GM19395 (cell line): ENCODE measurements at regions not wholly inside any gene's neighbourhood (a gene's known extent, or its start where the extent isn't known, plus 50 kb on each side); places are given as distances from the start of the nearest gene placed in this dataset.

Source experiments
- ATAC-seq: cut with Tn5 transposase; IDR thresholded peaks from one replicate; pipeline ENCODE4 v1.9.1; 2021; ENCODE audit warnings: mild to moderate bottlenecking, moderate library complexity; ENCODE audit not compliant: unreplicated experiment

DNA sequence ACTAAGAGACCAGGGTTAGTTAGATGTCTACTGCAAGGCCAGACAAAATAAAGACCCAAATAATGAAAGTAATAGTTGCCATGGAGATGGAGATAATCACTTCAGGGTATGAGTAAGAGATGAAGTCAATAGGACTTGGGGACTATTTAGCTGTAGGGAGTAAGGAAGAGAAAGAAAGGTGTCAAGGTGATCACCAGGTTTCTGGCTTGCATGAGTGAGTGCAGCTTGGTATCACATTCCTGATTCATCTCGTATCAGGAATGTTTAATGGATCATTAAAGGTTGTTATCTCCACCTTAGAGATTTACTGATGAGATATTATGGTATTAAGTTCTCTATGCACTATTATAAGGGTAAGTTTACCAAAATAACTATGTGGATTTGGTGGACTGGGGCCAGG is 357.4 kb upstream of the ATP11B start:
- ATAC-seq, result no peak

DNA sequence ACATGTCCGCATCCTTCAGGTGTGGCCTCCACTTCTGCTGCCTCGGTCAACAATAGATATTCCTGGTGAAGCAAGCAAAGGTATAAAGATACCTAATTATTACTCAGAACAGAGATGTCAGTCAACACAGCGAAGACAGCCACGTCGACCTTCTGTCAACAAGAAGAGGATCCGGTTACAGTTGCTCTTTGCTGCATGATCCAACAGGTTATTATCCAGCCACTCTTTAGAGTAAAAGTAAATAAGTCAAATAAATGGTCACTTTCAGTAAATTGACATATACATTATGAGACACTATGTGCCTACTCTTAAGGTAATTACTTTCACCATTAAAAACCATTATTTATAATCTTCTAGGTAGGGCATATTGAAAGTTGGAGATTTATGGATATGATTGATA is 356.8 kb upstream of the ATP11B start:
- ATAC-seq, result no peak

DNA sequence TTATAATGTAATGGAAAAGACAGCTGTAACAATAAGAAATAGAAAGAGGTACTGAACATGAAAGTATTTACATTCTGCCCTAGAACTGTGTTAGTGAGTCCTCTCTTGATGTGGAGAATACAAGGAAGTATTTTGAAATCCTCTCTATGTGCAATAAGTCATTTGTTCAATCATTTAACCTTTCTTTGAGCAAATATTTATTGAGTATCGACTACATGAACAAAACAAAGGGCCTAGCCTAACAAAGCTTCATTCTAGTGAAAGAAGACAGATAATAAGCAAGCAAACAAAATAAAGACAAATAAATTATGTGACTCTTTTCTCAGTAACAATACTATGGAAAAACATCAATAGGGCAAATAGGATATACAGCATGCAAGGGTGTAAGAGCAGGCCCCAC is 354.9 kb upstream of the ATP11B start:
- ATAC-seq, result no peak

DNA sequence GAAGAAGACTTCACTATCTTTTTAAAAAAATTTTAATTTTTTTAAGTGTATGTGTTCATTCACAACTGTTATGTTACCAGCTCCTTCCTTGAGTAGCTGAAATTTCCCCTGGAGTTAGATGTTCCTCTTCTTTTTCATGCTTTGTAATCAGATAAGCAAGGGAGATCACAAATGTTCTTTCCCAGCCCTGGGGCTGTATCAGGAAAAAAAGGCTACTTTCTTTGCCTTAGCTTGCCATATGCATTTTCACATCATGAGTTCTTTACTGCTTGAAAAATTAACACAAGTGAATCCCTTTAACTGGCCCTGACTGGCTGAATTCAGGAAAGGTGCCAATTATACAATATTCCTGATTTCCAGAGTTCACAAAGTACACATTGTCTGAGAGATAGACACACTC is 353.2 kb upstream of the ATP11B start:
- no peak for ATAC-seq

DNA sequence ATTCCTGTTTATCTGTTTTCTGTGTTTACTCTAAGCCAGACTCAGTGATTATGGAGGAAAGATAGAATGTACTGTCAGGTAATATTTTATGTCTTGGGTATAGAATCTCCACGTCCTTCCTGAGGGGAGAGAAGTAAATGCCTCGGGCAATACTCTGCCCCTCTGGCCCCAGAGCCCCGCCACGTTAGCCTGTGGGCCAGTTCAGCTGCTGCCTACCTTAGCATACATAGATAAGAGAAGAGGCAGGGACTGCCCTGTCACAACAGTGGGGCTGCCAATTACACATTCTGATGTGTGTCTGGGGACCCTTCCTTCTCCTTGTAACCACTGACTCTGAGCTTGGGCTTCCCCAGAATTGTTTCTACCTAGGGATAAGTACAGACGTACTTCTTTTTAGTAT is 347.7 kb upstream of the ATP11B start:
- no peak for ATAC-seq

DNA sequence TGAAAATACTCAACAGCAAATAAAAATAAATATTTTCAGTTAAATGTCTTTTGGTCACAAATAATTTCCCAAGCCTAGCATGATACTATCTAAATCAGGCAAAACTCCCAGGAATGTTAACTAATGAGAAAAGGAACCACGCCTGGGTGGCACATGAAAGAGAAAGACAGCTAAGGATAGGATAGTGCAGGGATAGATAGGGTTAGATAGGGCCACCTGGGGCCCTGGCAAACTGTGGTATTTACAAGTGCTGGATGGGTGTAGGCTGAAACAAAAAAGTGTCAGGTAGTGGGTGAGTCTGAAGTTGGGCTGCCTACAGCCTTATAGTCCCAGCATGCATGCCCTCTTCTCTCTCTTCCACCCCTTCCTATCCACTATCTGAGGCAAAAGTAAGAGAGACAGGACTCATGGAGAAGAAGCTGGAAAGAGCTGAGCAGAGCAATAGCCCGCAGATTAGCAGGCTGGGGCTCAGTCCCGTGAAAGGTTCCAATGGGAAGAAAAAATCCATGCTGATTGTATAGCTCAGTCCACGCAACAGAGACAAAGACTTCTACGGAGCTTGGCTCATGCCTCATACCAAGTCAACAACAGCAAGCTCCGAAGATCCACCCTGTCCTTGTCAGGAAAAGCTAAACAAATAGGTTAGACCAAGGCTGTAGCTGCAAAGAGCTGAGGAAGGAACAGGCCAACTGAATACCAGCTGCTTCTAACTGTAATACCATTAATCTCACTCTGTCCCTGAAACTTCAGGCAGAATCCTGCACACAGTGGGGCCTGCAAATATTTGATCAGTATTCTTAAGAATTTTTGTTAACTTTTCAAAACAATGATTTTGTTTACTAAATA is 342.1 kb upstream of the ATP11B start:
- ATAC-seq, result no peak

DNA sequence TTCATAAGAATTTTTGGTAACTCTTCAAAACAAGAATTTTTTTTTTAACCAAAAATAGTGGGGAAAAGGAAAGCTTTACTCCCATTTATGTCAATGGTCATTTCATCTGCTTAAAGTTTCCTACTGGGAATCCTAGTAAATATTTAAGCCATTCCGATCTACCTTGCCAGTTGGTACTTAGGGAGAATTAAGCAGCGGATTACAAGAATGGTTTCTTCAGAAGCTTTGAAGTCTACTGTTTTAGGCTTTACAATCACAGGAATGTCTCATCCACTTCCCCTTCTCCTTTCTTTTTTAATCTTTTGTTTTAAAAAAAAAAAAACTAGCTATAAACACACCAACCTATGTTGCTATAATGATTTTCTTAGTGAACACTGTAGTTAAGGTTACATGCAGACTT is 341.4 kb upstream of the ATP11B start:
- ATAC-seq, result no peak

DNA sequence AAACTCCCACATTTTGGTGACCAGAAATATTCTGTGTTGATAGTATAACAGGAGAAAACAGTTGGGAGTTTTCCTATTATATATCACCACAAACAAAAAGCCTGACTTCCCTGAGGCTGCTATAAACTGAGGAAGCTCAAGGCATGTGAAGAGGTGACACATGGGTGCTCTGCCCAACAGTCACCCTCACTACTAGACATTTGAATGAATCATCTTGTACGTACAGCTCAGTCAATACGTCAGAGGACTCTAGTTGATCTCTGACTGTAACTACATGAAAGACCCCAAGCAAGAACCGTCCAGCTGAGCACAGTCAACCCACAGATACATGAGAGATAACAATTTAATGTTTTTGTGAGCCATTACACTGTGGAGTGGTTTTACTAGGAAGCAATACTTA is 338.3 kb upstream of the ATP11B start:
- no peak for ATAC-seq

DNA sequence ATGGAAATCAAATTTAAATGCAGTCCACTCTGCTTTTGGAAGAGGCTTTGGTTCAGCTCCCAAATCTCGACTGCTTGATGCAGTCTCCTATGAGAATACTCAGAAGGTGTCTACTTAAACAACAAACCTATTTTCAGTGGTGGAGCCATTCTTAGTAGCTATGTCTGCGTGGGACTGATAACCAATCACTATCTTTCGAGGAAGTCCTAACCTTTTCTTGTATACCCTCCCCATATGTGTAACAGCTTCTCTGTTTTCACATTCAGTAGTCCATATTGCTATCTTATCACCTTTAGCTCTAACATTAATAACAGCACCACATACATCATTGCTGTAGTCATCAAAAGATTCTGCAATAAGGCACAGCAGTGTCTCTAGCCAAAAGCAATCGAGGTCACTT is 333.0 kb upstream of the ATP11B start:
- no peak for ATAC-seq

DNA sequence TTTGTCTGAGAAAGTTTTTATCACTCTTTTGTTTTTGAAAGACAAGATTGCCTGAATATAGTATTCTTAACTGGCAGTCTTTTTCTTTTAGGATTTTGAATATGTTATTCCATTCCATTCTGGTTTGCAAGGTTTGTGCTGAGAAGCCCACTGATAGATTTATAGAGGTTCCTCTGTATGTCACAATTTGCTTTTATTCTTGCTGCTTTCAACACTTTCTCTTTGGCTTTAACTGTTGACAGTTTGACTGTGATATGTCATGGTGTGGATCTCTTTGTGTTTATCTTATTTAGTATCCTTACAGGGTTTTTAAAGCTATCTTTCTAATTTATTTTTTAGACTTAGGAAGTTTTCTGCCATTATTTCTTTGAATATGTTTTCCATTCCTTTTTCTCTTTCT is 331.2 kb upstream of the ATP11B start:
- no peak for ATAC-seq

DNA sequence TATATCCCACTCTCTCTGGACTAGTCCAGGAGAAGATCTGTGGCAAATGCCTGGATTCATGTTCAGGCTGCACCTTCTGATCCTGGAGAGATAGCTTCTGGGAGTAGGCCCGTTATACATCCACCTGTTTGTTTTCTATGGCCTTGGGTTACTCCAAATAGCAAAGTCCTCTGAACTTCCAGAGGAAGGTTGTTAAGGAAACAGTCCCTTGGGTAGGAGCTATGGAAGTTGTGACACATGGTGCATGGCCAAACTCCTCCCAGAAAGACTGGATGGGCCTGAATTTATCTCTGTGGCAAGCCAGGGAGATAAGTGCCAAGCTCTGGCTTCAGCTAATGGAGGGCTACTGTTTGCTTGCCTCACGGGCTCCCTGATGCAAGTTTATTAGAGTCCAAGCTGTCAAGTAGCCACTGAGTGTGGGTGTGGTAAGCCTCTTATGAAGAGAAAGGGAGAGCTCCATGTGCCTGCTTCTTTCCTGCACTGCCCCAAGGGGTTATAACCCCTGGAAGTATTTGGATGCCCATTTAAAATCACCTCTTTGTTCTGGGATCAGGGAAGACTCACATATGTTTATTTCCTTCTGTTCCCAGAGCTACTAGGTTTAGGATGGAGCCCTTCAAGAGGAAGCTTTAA is 328.7 kb upstream of the ATP11B start:
- ATAC-seq, result no peak

DNA sequence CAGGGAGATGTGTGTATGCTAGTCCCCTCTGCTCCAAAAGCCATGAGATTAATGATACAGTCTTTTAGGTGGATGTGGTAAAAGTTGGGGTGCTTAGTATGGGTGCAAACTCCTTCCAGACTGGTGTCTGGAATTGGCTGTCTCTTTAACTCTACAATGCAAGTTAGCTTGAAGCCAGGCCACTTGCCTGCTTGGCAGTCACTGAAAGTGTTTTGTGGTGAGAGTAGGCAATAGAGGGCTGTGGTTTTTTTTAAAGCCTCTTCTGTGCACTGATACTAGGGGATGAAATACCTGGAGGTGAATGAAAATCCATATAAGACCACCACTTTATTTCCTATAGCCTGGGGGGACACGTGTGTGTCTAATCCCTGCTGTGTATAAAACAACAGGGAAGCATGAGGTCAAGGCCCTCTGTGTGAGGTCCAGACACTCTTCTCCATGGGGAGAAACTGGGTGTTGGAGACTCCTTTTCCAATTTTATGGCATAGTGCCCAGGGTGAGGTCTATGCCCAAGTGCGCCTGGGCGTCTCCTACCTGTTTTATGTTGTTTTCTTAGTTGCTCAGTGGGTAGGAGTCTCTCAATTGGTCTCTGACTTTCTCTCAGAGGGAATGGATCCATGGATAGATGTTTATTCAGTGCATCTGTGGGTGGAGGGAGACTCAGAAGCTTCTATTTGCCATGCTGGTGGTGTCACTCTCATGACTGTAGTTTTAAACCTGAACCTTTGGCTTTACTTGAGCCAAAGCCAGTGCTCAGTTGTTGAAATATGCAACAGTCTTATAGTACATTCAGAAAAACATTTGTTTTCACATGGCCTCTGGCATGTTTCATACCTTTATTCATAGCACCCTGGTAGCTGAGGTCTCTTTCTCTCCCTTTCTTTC is 327.8 kb upstream of the ATP11B start:
- no peak for ATAC-seq

DNA sequence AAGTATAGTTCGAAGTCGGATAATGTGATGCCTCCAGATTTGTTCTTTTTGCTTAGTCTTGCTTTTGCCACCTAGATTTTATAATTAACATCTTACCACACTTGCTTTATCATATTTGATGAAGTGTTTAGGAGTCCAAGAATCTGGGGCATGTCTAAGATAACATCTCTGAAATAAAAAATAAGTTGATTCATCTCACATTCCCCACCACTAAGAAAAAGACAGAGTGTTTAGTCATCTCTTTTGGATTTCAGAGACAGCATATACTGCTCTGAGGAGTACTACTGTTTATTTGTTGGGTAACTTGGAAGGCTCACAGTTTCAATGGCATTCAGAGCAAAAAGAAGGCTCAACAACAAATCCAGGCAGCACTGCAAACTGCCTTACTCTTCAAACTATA is 324.2 kb upstream of the ATP11B start:
- ATAC-seq, result no peak

DNA sequence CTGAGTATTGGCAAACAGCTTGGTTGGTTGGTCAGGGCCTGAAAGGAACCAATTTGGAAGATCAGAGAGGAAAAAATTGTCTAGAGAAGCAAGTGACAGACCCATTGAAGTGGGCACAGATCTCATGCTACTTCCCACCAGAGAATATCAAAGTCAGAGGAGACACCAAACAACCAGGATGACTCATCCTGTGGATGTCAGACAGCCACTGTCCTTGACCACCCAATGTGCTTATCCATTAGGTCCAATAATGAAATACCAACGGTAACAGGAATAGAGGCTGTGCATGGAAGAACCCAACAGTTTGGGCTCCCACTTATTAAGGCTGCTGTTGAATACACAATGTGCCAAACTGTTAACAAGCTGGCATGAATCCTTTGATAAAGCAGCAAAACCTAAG is 323.1 kb upstream of the ATP11B start:
- no peak for ATAC-seq

DNA sequence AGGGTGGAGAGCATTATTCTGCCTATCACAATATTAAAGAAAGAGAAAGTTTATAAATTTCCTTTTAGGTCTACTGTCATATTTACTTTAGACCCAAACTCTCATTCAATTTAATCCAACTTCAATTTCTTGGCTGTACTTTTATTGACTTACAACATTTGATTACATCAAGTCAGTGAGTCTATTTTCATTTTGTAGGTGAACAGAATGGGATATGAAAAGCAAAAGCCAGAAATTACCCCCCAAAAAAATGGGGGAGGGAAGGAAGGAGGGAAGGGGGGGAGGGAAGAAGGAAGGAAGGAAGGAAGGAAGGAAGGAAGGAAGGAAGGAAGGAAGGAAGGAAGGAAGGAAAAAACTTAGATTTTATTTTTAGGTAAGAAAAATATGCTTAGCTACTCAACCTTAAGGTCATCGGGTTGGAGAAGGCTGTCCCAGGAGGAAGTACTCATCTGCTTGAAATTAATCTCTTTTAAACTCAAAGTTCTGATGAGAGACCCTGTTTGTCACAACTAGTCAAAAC is 320.1 kb upstream of the ATP11B start:
- no peak for ATAC-seq

DNA sequence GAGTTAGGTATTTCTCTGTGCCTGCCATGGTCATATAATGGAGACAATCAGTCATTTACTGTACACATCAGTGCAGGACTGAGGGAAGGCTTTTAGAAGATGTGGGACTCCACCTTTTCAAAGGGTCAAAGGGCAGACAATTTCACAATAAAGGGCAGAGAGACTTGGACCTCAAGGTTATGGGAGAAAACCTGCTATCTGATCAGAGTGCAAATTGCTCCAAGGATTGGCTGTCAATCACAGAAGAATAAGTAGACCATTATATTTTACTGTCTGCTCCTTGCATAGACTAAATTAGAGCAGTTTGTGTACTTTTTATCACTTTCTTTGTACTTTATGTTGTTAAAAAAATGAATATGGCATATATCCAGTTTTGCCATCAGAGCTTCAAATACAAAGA is 314.9 kb upstream of the ATP11B start:
- no peak for ATAC-seq

DNA sequence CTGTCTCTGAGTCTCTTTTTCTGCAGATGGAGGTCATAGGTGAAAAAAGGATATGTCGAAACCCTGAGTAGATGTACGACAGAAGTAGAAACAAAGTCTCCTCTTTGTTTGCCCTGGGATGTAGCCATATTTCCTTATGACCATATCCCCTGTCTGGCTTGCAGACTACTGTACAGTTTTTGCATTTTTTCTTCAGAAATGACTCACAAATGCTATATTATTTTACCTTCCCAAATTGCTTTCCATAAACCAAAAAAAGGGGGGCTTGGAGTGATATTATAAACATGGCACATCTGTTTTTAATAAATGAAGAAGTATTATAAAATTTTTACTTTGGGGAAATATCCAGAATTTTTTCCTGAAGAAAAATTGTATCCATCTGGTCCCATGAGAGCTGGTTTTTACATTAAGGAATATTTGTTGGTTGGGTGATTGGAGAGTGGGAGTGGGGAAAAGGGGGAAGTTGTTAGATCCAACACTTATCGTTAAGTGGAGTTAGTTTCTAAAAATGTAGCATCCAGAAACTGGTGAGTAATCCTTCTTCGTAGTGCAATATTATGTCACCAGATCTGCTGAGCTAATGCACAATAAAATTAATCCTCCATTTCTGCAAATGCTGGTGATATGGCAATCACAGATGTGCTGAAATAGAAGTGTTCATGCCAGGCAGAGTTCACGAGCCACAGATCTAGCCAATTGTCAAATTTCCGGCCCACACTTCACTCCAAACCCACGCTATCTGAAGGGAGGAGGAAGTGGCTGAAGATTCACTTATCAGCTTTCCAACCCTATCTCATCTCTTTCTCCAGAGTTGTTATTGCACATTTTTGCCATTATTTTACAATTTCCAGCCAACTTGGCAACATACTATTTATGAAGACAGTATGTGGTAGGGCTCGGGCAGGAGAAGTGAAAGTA is 313.6 kb upstream of the ATP11B start:
- no peak for ATAC-seq

DNA sequence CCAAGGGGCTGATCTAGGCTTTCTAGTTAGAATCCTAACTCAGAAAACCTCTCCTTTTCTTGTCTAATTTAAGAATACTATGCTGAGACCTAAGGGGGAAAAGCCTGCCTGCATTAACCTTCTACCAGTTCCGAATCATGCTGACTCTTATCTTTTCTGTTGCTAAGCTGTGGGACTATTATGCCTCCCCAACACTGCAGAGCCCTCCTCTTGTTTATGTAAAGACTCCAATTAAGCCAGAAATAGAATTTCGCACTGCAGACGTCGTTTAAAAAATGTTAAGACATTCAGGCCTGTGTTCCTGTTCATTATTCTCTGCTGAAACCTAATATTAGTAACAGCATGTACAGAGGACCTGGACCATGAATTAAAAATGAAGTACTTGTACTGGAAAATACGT is 310.6 kb upstream of the ATP11B start:
- no peak for ATAC-seq

DNA sequence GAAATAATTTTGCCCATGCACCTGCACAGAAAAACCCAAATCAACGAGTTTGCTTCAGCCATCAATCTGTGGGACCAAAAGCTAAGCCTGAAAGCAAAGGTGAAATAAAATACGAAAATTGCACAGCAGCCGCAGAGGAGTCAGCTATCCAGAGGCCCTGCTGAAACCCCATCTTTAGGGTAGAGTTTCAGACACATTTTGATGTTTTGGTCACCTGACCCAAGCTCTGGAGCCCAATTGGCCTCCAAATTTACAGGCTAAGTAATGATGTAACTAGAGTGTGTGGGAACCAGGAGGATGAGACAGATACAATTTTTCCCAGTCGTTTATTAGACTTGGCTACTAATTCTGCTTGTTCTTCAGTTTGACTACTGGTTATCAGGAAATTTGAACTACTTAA is 308.6 kb upstream of the ATP11B start:
- no peak for ATAC-seq

DNA sequence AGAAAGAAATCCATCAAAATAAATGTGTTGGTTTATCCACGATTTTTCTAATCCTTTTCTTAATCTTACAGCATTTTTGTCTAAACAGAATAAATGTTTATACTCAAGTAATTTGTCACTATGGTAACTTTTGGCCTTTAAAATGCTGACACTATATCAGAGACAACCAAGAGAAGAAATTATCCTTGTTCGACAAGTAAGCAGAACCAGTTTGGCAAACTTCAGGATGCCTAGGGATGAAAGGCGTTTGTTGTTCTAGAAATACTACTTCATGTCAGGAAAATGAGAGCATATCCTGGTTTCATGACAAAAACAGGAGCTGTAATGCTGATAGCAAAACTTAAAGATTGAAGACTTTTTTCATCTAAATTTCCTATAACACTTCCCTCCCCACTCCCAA is 308.0 kb upstream of the ATP11B start:
- ATAC-seq, result no peak
